ENCODE measurements at regions not wholly inside any gene's neighbourhood (a gene's known extent, or its start where the extent isn't known, plus 50 kb on each side); places are given as distances from the start of the nearest gene placed in this dataset.

GRCh38 chr4:23539969-23540569, 349.8 kb downstream of the PPARGC1A start:
- Mint-ChIP-seq H3K27ac (ENCODE audit: unreplicated experiment) (no peak overlapping the region), H3K4me1 (ENCODE audit: low read depth, unreplicated experiment) (no peaks in the 10 kb centered on the region), H3K9me3 (ENCODE audit: unreplicated experiment) (peaks cover 3% of the 10 kb centered on the region), H3K36me3 (ENCODE audit: unreplicated experiment) (peaks cover 12% of the 10 kb centered on the region), H3K27me3 (ENCODE audit: unreplicated experiment) (peaks cover 3% of the 10 kb centered on the region), H3K4me3 (ENCODE audit: unreplicated experiment) (no peak overlapping the region)
- DNase-seq: no peak
- no peak for TF ChIP-seq CTCF (IDR thresholded peaks at IDR 0.05; ENCODE audit: partially characterized antibody, unreplicated experiment)

- H3K4me3 Mint-ChIP-seq (ENCODE audit: unreplicated experiment): no peak overlapping the region
- no peak for TF ChIP-seq CTCF (IDR thresholded peaks at IDR 0.05; ENCODE audit: partially characterized antibody, unreplicated experiment)
- H3K4me1 Mint-ChIP-seq (ENCODE audit: low read depth, unreplicated experiment): no peaks in the 10 kb centered on the region
- H3K9me3 Mint-ChIP-seq (ENCODE audit: unreplicated experiment): peaks cover 3% of the 10 kb centered on the region
- H3K27me3 Mint-ChIP-seq (ENCODE audit: unreplicated experiment): peaks cover 3% of the 10 kb centered on the region
- DNase-seq: no peak
- H3K36me3 Mint-ChIP-seq (ENCODE audit: unreplicated experiment): peaks cover 9% of the 10 kb centered on the region
- H3K27ac Mint-ChIP-seq (ENCODE audit: unreplicated experiment): no peak overlapping the region
Observed at GRCh38 chr4:23533859-23534258, 356.0 kb downstream of the PPARGC1A start.

GRCh38 chr4:23516716-23517115, 373.1 kb downstream of the PPARGC1A start:
- peaks cover 2% of the 10 kb centered on the region for H3K27me3 Mint-ChIP-seq (ENCODE audit: unreplicated experiment)
- H3K4me3 Mint-ChIP-seq (ENCODE audit: unreplicated experiment): no peak overlapping the region
- TF ChIP-seq CTCF (IDR thresholded peaks at IDR 0.05; ENCODE audit: partially characterized antibody, unreplicated experiment): no peak
- no peaks in the 10 kb centered on the region for H3K9me3 Mint-ChIP-seq (ENCODE audit: unreplicated experiment)
- H3K4me1 Mint-ChIP-seq (ENCODE audit: low read depth, unreplicated experiment): peaks cover 4% of the 10 kb centered on the region
- no peak for DNase-seq
- no peak overlapping the region for H3K27ac Mint-ChIP-seq (ENCODE audit: unreplicated experiment)
- no peaks in the 10 kb centered on the region for H3K36me3 Mint-ChIP-seq (ENCODE audit: unreplicated experiment)

GRCh38 chr4:23504083-23504482, 385.8 kb downstream of the PPARGC1A start:
- Mint-ChIP-seq H3K4me3 (ENCODE audit: unreplicated experiment) (no peak overlapping the region), H3K9me3 (ENCODE audit: unreplicated experiment) (no peaks in the 10 kb centered on the region), H3K27ac (ENCODE audit: unreplicated experiment) (no peak overlapping the region), H3K4me1 (ENCODE audit: low read depth, unreplicated experiment) (no peaks in the 10 kb centered on the region), H3K27me3 (ENCODE audit: unreplicated experiment) (no peaks in the 10 kb centered on the region), H3K36me3 (ENCODE audit: unreplicated experiment) (no peaks in the 10 kb centered on the region)
- TF ChIP-seq CTCF (IDR thresholded peaks at IDR 0.05; ENCODE audit: partially characterized antibody, unreplicated experiment): no peak
- no peak for DNase-seq

- no peak for DNase-seq
- Mint-ChIP-seq H3K4me1 (ENCODE audit: low read depth, unreplicated experiment) (no peaks in the 10 kb centered on the region), H3K4me3 (ENCODE audit: unreplicated experiment) (no peak overlapping the region), H3K27ac (ENCODE audit: unreplicated experiment) (no peak overlapping the region), H3K27me3 (ENCODE audit: unreplicated experiment) (no peaks in the 10 kb centered on the region), H3K9me3 (ENCODE audit: unreplicated experiment) (no peaks in the 10 kb centered on the region), H3K36me3 (ENCODE audit: unreplicated experiment) (peaks cover 4% of the 10 kb centered on the region)
- no peak for TF ChIP-seq CTCF (IDR thresholded peaks at IDR 0.05; ENCODE audit: partially characterized antibody, unreplicated experiment)
Observed at GRCh38 chr4:23500894-23501449, 388.9 kb downstream of the PPARGC1A start.
